ENCODE measurements at regions not wholly inside any gene's neighbourhood (a gene's known extent, or its start where the extent isn't known, plus 50 kb on each side); places are given as distances from the start of the nearest gene placed in this dataset.

DNA sequence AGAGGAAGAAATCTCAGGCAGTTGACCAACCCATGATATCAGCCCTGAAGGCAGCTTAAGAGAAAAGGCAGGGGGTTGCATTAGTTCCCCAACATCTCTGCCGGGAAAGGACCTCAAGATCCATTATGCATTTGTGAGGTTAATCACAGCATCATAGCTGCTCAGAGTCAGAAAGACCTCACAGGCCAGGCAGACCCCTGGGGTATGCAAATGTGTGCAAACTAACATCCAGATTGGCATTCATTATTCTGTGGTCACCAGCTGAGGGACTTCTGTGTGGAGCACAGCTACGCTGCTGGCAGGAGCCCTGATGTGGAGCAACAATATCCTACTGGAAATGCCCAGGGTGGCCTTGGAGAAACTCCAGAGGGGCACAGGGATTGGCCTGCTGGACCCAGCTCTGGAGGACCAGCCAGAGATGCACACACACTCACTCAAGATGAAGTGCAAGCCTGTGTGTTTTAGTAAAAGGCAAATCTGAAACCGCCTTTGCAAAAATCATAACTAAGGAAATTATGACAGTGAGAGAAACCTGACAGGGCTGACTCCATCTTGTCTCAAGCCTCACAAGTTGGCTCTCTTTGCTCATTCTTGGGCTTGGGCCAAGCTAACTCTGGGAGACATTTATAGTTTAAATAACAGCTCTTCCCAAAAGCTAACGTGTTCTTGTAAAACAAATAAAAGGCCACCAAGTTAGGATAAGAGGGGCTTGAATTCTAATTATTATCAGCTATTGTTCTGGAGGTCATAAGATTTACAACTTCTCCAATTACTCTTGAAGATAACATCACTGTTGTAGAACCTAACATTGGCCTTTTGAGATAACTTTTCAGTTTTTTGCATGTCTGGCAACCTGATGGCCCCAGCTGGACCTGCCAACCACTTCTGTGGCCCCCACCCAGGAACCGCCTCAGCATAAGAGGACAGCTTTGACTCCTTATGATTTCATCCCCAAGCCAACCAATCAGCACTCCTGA lies 257.1 kb downstream of the UACA start:
- ATAC-seq (no peak), DNase-seq (no peak)
- H3K27me3 Mint-ChIP-seq (ENCODE audit: low read depth) = no peaks in the 10 kb centered on the region
- H3K9me3 Mint-ChIP-seq = peaks cover 18% of the 10 kb centered on the region
- H3K4me3 Mint-ChIP-seq = no peak overlapping the region
- no peaks in the 10 kb centered on the region for H3K36me3 Mint-ChIP-seq (ENCODE audit: insufficient read depth)
- H3K4me1 Mint-ChIP-seq (ENCODE audit: low read depth) = peaks cover 63% of the 10 kb centered on the region

DNA sequence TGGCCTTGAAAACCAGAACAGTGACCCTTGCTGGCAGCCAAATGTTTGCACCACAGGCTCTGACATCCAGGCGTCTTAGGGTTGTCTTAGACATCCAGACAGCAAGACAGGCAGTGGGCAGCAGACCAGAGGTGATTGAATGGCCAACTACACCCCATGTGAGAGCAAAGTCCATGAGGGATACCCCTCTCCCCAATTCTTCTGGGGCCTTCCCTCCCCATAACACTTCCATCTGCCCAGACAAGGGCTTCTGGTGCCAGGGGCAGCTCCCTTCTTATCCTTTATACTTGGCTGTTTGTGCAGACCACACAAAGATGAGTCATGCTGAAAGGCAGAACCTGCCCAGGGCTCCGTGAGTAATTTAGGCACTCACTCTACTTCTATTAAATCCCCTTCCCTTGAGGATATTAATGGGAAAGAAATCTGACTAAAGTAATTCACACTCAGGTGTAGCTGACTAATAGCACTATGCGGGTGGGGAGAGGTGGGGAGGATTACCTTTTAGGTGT lies 257.9 kb downstream of the UACA start:
- DNase-seq (no peak), ATAC-seq (peak; percentile 34 to 55)
- Mint-ChIP-seq H3K9me3 (peaks cover 11% of the 10 kb centered on the region), H3K4me1 (ENCODE audit: low read depth) (peaks cover 63% of the 10 kb centered on the region), H3K4me3 (peak overlapping the region; percentile 13), H3K27me3 (ENCODE audit: low read depth) (no peaks in the 10 kb centered on the region), H3K36me3 (ENCODE audit: insufficient read depth) (no peaks in the 10 kb centered on the region)

DNA sequence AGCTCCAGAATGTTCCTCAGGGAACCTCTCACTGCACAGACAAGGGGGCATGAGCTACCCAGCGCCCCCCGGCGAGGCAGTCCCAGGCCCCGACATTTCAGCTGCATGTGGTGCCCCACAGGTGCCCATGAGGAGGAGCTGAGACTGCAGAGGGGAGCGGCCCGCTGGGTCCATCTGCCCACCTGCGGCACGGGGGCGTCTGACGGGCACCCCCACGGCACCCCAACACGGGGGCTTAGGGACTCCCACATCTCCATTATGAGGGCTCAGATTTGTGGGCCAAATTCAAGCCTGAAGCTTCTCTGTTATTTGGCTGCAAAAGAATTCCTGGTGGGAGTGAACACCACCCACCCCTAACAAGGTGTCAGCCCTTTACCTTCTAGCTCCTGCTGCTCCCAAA lies 258.4 kb downstream of the UACA start:
- Mint-ChIP-seq H3K4me1 (ENCODE audit: low read depth) (peaks cover 63% of the 10 kb centered on the region), H3K4me3 (peak overlapping the region; percentile 13), H3K36me3 (ENCODE audit: insufficient read depth) (no peaks in the 10 kb centered on the region), H3K9me3 (peaks cover 6% of the 10 kb centered on the region), H3K27me3 (ENCODE audit: low read depth) (no peaks in the 10 kb centered on the region)
- no peak for ATAC-seq
- no peak for DNase-seq

DNA sequence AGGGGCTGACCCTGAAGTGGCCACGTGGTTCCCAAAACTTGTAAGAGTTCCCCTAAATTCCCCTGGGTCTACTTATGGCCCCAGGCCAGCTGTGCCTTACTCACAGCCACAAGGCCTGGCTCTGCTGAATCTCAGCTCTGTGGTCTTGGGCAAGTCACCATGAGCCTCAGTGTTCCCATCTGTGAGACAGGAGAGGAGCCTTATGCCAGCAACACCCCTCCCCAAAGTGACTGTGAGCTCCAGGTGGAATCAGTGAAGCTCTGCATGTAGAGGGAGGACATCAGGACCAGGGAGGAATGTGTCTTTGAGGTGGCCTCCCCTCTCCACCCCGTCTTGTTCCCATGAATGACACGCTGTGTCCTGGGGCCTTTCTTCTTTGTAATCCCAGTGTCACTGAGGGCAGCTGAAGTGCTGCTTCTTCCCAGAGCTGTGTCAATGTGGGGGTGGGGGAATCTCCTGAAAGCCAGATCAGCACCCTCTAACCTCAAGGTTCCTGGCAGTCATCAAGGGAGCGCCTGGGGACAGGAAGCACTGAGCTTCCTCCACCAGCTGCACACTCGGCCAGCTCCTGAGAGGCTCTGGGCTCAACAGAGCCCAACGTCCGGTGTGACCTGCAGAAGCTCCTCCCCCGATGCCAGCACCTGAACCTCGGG lies 258.9 kb downstream of the UACA start:
- DNase-seq (no peak), ATAC-seq (peak; percentile 34)
- peaks cover 4% of the 10 kb centered on the region for H3K9me3 Mint-ChIP-seq
- peak overlapping the region; percentile 14 for H3K4me3 Mint-ChIP-seq
- H3K27me3 Mint-ChIP-seq (ENCODE audit: low read depth) = no peaks in the 10 kb centered on the region
- no peaks in the 10 kb centered on the region for H3K36me3 Mint-ChIP-seq (ENCODE audit: insufficient read depth)
- peaks cover 63% of the 10 kb centered on the region for H3K4me1 Mint-ChIP-seq (ENCODE audit: low read depth)

- Mint-ChIP-seq H3K27me3 (ENCODE audit: low read depth) (no peaks in the 10 kb centered on the region), H3K9me3 (peaks cover 4% of the 10 kb centered on the region), H3K4me3 (no peak overlapping the region)
Measured at GRCh38 chr15:70503798-70504298, 259.5 kb downstream of the UACA start.

DNA sequence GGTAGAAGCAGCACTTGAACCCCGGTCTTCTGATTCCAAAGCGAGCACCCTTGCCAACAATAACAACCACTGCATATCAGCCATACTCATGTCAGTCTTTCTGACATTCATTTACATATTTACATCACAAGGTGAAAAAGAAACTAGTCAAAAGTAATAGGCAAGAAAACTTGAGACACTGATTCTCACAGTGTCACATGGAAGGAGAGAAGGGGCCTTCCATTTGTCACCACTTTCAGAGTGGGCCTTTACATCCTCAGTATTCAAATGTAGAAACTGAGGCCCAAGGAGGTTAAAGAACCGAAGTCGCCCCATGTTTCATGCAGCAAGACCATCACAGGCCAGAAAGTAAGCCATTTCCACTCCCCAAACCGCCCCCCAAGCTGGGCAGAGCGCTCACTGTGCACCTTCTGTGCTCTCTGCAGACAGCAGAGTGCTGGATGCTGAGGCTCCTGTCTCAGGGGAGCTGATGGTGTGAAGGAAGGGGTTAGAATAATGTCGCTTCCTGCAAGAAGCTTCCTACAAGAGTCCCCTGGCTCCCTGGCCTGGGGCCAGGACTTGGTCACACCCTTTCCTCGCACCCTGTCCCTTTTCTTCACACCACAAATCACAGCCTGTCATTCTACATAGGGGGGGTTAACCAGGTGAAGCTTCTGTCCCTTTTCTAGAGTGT lies 260.1 kb downstream of the UACA start:
- Mint-ChIP-seq H3K36me3 (ENCODE audit: insufficient read depth) (no peaks in the 10 kb centered on the region), H3K9me3 (peaks cover 4% of the 10 kb centered on the region), H3K4me1 (ENCODE audit: low read depth) (peaks cover 51% of the 10 kb centered on the region), H3K4me3 (no peak overlapping the region), H3K27me3 (ENCODE audit: low read depth) (no peaks in the 10 kb centered on the region)
- DNase-seq (no peak), ATAC-seq (peak; percentile 50 to 54)

More at GRCh38 chr15:70503798-70504298, 259.5 kb downstream of the UACA start:
- DNase-seq = no peak
- ATAC-seq = no peak
- Mint-ChIP-seq H3K36me3 (ENCODE audit: insufficient read depth) (no peaks in the 10 kb centered on the region), H3K4me1 (ENCODE audit: low read depth) (peaks cover 57% of the 10 kb centered on the region)

GRCh38 chr15:70502529-70502928 lies 260.8 kb downstream of the UACA start:
- H3K36me3 Mint-ChIP-seq (ENCODE audit: insufficient read depth) = no peaks in the 10 kb centered on the region
- no peak for DNase-seq
- no peak for ATAC-seq
- H3K4me1 Mint-ChIP-seq (ENCODE audit: low read depth) = peaks cover 47% of the 10 kb centered on the region
- no peaks in the 10 kb centered on the region for H3K27me3 Mint-ChIP-seq (ENCODE audit: low read depth)
- H3K4me3 Mint-ChIP-seq = no peak overlapping the region
- H3K9me3 Mint-ChIP-seq = peaks cover 4% of the 10 kb centered on the region

GRCh38 chr15:70501849-70502248 lies 261.5 kb downstream of the UACA start:
- Mint-ChIP-seq H3K4me1 (ENCODE audit: low read depth) (peaks cover 53% of the 10 kb centered on the region), H3K36me3 (ENCODE audit: insufficient read depth) (no peaks in the 10 kb centered on the region), H3K27me3 (ENCODE audit: low read depth) (no peaks in the 10 kb centered on the region), H3K4me3 (no peak overlapping the region), H3K9me3 (peaks cover 2% of the 10 kb centered on the region)
- DNase-seq (no peak), ATAC-seq (no peak)

GRCh38 chr15:70501121-70501727 lies 262.1 kb downstream of the UACA start:
- ATAC-seq = no peak
- H3K4me1 Mint-ChIP-seq (ENCODE audit: low read depth) = peaks cover 58% of the 10 kb centered on the region
- no peak overlapping the region for H3K4me3 Mint-ChIP-seq

DNA sequence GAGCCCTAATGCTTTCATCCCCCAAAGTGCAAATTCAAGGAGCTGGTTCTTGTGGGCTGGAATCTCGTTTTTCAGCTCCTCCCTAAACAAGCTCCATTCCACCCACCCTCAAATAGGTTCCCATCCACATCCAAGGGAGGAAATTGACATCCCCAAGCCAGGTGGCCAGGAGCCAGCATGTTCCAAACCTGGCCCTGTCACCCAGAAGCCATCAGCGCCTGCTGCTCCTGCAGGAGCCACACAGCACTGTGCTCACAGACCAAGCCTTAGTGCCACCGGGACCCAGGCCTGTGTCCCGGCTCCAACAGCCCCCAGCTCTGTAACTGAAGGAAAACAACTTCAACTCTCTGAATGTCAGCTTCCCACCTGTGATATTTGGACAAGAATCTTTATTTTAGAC lies 263.6 kb downstream of the UACA start:
- H3K36me3 Mint-ChIP-seq (ENCODE audit: insufficient read depth) = no peaks in the 10 kb centered on the region
- no peaks in the 10 kb centered on the region for H3K27me3 Mint-ChIP-seq (ENCODE audit: low read depth)
- no peaks in the 10 kb centered on the region for H3K9me3 Mint-ChIP-seq
- ATAC-seq = no peak
- H3K4me3 Mint-ChIP-seq = no peak overlapping the region
- peaks cover 59% of the 10 kb centered on the region for H3K4me1 Mint-ChIP-seq (ENCODE audit: low read depth)
- no peak for DNase-seq

More at GRCh38 chr15:70501121-70501727, 262.1 kb downstream of the UACA start:
- H3K27me3 Mint-ChIP-seq (ENCODE audit: low read depth) = no peaks in the 10 kb centered on the region
- DNase-seq = no peak
- no peaks in the 10 kb centered on the region for H3K36me3 Mint-ChIP-seq (ENCODE audit: insufficient read depth)
- H3K9me3 Mint-ChIP-seq = no peaks in the 10 kb centered on the region

GRCh38 chr15:70498096-70498626 lies 265.2 kb downstream of the UACA start:
- Mint-ChIP-seq H3K36me3 (ENCODE audit: insufficient read depth) (no peaks in the 10 kb centered on the region), H3K4me1 (ENCODE audit: low read depth) (peaks cover 58% of the 10 kb centered on the region), H3K27me3 (ENCODE audit: low read depth) (no peaks in the 10 kb centered on the region), H3K9me3 (no peaks in the 10 kb centered on the region), H3K4me3 (no peak overlapping the region)
- DNase-seq = no peak
- no peak for ATAC-seq

- H3K36me3 Mint-ChIP-seq (ENCODE audit: insufficient read depth) = no peaks in the 10 kb centered on the region
- DNase-seq (no peak), ATAC-seq (no peak)
- no peaks in the 10 kb centered on the region for H3K9me3 Mint-ChIP-seq
- H3K4me1 Mint-ChIP-seq (ENCODE audit: low read depth) = peaks cover 58% of the 10 kb centered on the region
- no peak overlapping the region for H3K4me3 Mint-ChIP-seq
- H3K27me3 Mint-ChIP-seq (ENCODE audit: low read depth) = no peaks in the 10 kb centered on the region
Measured at GRCh38 chr15:70497661-70498060, 265.7 kb downstream of the UACA start.

DNA sequence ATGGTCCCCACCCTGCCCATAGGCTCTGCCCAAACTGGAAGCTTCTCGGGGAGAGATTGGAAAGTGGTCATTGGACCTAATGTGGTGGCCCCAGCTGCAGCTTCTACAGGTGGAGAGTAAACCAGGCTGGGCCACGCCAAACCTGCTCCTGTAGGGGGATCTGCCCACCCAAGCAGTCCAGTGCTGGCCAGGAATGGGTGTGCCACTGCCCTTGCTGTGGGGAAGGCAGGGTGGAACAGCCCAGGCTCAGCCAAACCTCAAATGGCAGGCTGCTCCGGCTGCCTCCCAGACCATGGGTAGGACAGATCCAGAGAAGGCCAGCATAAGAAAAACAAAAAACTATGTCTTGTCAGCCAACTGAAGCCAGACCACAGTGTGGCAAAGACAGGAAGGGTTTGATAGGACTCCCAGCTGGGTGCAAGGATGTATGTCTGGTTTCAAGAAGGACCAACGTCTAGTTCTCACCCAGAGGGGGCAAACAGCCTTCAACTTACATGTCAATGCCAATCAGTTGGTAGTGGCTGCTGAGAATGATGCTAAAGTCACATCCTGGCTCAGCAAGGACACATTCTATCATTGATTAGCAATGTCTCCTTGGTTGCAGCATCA lies 267.3 kb downstream of the UACA start:
- Mint-ChIP-seq H3K27me3 (ENCODE audit: low read depth) (no peaks in the 10 kb centered on the region), H3K9me3 (no peaks in the 10 kb centered on the region), H3K36me3 (ENCODE audit: insufficient read depth) (no peaks in the 10 kb centered on the region), H3K4me1 (ENCODE audit: low read depth) (peaks cover 62% of the 10 kb centered on the region), H3K4me3 (no peak overlapping the region)
- DNase-seq (no peak), ATAC-seq (no peak)

Measured in activated T-cell treated with anti-CD3 and anti-CD28 coated beads, Interleukin-2, amount 50 U/mL, for 4 hours (primary cell).